ENCODE measurements at regions not wholly inside any gene's neighbourhood (a gene's known extent, or its start where the extent isn't known, plus 50 kb on each side); places are given as distances from the start of the nearest gene placed in this dataset.
"Not testable (repeated sequence)": the region's sequence is repeated elsewhere in the genome, so short reads cannot be mapped to it uniquely, and the experiment has no call there.

DNA sequence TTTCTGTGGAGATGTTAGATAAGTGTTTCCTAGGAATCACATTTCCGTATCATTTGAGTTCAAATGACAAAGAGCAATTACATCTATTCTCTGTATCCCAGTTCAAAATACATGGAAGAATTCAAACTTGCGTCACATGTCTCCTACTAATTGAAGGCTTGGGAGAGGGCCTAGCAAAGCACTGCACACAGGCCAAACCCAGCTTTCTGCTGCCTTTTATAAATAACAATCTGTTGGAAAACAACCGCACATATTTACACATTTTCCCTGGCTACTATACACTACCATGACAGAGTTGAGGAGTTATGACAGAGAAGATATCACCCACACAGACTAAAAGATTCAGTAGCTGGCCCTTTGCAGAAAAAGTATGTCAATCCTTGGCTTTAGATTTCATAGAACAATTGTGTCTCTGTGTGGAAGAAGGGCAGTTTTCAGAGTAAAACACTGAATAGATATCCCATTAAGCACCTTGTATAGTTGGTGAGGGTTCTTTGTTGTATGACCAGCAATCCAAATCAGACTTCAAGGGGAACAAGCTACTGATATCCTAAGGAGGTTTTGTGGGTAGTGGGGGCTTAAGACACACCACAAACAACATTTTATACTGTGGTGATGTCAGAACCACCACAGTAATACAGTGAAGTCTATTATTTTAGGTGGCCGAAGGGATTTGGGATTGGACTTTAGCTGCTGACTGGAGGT lies 861.3 kb downstream of the CCDC85A start:
- no peak for DNase-seq

DNA sequence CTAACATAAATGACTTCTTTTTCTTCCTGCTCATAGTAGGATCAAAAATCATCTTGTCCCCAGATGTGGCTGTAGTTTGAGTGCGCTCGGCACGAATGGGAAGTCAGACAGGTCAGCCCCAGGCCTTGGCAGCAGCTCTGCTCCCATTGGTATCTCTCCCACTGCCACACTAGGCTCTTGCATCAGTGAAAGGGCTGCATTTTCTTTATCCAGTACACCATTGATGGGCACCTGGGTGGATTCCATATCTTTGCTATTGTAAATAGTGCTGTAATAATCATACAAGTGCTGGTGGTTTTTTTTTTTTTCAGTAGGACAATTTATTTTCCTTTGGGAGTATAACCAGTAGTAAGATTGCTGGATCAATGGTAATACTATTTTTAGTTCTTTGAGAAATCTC lies 865.5 kb downstream of the CCDC85A start:
- no peak for DNase-seq

DNA sequence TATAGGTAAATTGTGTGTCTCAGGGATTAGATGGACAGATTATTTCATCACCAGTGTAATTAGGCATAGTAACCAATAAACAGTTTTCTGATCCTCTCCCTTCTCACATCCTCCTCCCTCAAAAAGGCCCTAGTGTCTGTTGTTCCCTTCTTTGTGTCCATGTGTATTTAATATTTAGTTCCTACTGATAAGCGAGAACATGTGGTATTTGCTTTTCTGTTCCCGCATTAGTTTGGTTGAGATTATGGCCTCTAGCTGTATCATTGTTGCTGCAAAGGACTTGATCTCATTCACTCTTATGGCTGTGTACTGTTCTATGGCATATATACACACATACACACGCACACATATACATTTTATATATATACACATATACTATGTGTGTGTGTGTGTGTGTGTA lies 866.2 kb downstream of the CCDC85A start:
- no peak for DNase-seq

DNA sequence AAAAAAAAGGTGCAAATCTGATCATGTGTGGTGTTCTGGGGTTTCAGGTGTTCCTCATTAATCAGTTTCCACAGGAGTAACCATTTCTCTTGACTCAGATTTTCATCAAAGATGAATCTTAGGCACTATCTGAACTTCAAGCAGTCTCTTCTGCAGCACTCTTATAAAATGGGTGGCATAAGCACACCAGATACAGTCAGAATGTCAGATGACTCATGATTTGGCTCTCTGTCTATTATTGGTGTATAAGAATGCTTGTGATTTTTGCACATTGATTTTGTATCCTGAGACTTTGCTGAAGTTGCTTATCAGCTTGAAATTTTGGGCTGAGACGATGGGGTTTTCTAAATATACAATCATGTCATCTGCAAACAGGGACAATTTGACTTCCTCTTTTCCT lies 882.5 kb downstream of the CCDC85A start:
- DNase-seq, result not testable (repeated sequence)

DNA sequence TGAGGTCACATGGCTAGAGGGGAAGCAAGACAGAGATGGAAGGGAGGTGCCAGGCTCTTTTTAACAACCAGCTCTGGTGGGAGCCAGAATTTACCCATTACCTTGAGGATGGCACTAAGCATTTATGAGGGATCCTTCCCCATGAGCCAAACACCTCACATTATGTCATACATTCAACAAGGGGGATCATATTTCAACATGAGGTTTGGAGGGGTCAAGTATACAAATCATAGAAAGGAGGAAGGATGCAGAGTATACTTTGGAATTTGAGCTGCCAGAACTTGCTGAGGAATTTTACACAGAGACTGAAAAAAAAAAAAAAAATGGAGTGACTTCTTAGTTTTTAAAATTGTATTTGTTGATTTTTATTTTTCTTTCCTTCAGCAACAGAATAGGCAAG lies 891.4 kb downstream of the CCDC85A start:
- DNase-seq, result no peak

DNA sequence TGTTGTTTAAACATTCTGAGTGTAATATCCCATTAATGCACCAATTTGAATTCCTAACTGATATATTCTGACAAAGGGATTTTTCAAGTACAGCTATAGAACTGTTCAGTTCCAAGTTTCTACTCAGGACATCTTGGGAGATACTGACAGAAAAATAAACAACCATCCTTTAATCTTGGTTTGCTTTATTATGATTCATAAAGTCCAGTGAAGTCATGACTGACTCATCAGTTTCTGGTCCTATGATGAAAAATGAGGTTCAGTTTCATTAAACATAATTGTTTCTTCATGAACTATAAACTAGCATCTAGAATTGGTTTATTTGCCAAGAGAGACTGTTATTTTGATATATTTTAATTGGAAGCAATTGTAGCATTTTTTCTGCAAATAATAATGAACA lies 896.2 kb downstream of the CCDC85A start:
- no peak for DNase-seq

DNA sequence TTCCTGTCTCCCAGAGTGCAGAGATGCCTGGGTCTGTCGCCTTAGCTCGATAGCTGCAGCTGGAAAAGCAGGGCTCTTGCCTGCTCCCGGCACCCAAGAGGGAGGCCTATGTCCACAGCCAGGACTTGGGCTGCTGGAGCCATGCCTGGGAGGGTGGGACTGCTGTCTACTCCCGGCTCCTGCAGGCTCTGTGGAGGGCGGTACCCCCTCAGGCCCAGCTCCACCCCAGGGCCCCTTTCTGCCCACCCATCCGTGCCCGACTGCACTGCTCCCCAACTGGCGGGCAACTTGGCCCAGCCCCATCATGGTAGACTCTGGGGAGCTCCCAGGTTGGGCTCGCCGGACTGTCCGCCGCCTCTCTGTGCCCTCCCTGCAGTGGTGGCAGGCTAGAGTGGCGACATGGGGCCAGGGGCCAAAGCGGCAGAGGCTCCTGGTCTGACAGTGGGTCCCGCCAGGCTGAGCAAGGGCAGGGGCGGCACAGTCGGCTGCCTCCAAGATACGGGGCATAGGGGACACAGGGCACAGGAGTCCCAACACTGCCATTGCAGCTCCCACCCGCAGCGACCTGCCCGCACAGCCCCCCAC lies 901.0 kb downstream of the CCDC85A start:
- no peak for DNase-seq

DNA sequence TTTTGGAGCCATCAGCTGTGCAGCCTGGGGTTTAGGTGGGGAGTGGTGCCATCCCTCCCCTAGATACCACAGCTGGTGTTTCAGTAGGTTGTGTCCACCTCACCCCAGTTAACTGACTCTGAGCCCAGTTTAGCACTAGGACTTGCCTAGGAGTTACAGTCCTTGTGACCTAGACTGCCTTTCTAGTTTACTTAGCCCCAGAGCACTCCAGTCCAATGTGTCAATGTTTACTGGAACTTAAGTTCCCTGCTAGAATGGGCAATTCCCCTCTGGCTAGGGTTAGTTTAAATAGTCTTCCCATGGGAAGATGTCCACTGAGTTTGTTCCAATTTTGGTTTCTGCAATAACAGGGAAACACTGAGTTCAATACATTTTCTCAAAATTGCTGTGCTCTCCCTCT lies 909.2 kb downstream of the CCDC85A start:
- no peak for DNase-seq

DNA sequence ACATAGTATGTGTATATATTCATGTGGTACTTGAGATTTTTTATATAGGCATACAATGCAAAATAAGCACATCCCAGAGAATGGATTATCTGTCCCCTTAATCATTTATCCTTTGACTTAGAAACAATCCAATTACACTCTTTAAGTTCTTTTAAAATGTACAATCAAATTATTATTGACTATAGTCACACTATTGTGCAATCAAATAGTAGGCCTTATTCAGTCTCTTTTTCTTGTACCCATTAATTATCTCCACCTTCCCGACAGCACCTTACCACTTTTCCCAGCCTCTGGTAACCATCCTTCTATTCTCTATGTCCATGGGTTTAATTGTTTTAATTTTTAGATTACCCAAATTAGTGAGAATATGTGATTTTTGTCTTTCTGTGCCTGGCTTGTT lies 914.1 kb downstream of the CCDC85A start:
- DNase-seq, result no peak

DNA sequence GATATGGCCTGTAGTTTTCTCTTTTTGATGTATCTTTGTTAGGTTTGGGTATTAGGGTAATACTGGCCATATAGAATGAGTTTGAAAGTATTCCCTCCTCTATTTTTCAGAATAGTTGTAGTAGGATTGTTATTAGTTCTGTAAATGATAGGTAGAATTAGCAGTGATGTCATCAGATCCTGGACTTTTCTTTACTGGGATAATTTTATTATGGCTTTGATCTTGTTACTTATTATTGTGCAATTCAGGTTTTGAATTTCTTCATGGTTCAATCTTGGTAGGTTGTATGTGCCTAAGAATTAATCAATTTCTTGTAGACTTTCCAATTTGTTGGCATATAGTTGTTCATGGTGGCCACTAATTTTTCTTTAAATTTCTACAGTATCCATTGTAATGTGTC lies 916.6 kb downstream of the CCDC85A start:
- DNase-seq, result no peak

DNA sequence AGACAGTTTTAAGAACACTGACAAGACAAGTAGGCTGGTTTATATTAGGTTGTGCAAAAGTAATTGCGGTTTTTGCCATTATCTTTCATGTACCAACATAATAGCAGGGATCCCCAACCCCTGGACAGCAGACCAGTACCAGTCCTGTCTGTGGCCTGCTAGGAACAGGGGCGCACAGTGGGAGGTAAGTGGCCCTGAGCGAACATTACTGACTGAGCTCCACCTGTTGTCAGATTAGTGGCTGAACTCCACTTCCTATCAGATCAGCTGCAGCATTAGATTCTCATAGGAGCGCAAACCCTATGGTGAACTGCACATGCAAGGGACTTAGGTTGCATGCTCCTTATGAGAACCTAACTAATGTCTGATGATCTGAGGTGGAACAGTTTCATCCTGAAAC lies 921.9 kb downstream of the CCDC85A start:
- no peak for DNase-seq

DNA sequence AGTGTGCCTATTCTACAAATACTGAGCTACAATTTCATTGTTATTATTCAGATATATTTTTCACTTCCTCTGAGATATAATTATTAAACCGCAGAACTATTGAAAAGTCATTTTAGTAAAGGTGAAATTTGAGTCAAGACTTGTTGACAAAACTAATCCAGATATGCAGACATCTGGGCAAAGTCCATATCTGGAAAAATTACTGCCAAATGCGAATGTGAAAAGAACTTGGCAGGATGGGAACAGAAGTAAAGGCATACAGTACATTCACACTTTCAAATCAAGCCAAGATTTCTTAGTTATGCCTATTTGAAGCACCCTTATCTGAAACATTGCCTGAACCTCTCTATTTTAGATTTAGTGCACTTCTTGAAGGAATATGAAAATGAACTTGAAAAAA lies 923.6 kb downstream of the CCDC85A start:
- DNase-seq, result no peak

DNA sequence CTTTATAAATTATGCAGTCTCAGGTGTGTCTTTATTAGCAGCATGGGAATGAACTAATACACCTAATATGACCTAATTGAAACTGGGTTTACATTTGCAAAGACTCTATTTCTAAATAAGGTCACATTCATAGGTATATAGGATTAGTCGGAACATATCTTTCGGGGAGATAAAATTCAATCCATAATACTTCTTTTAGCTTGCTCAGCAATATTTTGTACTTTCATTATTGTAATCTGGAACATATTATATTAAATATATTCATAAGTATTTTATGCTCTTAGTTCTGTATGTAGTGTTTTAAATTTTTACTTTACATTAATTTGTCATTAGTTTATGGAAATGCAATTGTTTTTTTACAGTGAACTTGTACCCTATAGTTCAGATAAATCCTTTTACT lies 927.7 kb downstream of the CCDC85A start:
- no peak for DNase-seq

DNA sequence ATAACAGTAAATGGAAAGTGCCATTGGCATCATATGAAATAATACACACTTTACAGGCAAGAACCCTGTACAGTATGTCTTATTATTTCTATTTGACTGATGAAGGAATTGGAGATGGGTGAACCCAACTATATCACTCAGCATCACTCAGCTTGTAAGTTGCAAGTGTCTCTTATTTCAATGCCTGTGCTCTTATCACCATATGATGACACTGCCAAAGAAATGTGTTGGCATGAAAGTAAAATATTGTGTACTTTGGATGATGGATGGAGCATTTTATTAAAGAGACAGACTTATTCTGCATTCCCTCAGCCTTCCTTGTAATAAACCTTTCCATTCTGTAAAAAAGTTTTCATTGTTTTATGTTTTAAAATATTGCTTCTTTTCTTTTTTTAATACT lies 927.5 kb upstream of the VRK2 start:
- no peak for DNase-seq

DNA sequence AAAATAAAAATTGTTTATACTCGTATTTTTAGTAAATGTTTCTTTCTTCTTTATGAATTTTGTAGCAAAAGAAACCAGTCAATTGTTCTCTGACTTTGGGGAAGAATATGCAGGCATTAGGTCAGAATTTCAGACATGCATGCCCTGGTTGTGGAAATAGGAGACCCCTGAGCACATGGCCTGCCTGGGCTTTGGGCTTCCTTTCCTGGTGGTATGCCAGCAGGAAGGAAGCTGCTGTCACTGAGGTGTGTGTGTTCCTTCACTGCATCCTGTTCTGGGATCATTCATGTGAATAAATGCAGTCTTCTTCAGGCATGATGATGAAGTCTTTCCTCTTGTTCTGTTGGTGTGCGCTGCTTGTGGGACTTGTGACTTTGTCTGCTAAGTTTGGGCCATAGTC lies 920.2 kb upstream of the VRK2 start:
- no peak for DNase-seq

DNA sequence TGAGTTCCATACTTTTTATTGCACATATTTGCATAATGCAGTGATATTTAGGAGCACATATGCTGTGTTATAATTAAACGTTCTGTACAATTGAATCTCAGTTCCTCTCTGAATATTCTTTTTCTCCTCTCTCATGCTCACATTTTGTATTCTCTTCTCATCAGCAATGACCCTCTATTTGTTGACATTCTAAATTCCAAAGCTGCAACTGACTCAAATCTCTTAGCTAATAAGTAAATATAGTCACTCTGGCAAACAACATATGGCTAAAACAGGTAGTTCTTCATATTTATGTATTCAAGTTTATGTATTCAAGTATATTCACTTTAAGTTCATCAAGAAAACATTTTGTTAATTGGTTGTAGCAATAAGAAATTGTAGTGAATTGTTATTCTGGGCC lies 907.4 kb upstream of the VRK2 start:
- no peak for DNase-seq

DNA sequence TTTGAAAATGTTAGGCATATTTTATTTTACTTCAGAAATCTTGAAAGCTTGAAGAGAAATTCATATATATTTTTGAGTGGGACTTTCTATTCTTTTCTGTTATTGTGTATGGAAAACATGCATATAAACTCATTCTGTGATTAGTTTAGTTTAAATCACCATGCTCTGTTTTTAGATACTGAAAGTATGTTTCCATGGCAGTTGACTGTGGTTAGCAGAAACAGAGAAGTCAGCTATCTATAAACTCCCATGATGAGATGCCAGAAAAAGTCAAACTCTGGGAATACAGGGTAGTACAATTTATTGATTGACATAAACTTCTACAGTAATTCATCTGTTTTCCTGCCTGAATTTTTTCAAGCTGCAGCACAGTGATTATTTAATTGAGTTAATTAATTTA lies 905.3 kb upstream of the VRK2 start:
- no peak for DNase-seq

DNA sequence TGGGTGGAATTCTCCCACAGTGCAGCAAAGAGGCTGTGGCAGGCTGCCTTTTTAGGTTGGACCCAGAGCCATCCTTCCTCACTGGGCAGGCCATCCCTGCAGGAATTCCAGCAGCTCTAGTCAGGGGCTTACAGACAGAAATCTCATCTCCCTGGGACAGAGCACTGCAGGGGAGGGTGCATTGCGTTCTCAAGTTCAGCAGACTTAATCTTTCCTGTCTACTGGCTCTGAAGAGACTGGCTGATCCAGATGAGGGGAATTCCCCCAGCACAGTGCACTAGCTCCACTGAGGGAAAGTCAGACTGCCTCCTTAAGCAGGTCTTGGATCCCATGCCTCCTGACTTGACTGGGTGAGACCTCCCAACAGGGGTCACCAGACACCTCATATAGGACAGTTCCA lies 899.7 kb upstream of the VRK2 start:
- no peak for DNase-seq

DNA sequence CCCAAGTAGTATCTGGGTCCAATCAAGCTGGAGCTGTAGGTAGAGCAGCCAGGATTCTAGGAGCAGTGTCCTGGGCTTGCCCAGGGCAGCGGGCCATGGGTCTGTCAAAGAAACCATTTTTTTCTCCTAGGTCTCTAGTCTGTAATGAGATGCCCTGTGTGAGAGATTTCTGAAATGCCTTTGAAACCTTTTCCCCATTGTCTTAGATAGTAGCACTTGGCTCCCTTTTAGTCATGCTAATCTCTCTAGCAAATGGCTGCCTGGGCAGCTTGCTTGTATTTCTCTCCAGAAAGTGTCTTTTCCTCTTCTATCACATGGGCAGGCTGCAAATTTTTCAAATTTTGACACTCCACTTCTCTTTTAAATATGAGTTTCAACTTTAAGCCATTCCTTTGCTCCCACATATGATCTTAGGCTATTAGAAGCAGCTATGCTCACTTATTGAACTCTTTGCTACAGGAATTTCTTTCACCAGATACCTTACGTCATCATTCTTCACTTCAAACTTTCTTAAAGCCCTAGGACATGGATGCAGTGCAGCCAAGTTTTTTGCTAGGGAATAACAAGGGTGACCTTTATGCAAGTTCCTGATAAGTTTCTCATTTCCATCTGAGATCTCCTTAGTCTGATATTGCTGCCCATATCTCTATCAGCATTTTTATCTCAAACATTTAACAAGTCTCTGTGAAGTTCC lies 890.2 kb upstream of the VRK2 start:
- DNase-seq, result no peak

DNA sequence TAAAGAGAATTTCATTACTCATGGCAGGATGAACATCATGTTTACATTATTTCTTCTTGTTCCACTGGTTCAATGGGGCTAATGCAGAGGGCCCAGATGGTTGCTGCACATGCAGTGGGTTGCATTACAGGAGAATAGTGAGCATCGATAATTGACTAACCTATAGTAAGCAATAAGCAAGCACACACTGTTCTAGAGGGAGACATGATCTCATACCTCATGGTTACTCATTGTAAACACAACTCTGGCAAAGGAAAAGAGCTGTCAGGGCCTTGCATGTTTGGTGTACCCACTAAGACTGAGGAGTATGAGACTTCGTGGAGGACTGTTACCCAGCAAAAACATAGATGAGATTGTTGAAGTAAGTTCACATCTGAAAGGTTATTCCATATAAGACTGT lies 885.6 kb upstream of the VRK2 start:
- DNase-seq, result no peak

DNA sequence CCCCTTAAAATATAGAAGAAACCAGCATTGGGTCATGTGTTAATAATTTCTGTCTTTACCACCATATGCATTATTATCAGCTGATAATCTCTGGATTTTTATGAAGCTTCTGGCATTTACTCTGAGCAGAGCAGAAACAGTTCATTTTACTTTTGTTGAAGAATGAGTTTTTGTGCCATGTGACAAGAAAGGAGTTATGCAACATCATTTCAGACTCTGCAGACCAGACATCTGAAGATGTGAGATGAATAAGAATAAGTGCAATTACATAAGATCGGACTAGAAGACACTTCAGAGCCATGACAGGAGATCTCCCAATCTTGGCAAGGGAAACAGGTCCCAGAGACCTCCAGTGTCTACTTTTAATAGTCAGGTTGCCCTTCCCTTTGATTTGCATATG lies 869.4 kb upstream of the VRK2 start:
- DNase-seq, result no peak

DNA sequence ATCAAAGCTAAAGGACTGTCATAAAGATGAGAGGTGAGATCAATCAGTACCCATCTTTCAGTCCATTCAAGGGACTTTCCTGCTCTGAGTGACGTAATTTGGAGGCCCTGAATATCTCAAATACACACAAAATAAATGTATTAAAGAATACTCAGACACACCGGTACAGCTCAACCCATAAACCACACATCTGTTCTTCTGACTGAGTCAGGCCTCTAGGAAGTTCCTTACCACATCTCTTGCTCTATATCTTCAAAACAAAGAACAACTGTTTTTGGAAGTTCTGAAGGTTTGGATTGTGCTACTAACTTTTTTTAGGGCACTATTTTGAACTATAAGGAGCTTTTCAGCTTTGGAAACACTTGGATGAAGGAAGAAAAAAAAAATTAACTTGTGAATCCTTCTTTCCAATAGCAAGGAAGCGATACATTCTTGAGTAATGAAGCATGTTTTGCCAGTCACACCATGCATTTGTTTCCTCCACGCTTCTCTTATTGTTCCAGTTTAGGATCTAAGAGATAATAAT lies 866.5 kb upstream of the VRK2 start:
- DNase-seq, result no peak

DNA sequence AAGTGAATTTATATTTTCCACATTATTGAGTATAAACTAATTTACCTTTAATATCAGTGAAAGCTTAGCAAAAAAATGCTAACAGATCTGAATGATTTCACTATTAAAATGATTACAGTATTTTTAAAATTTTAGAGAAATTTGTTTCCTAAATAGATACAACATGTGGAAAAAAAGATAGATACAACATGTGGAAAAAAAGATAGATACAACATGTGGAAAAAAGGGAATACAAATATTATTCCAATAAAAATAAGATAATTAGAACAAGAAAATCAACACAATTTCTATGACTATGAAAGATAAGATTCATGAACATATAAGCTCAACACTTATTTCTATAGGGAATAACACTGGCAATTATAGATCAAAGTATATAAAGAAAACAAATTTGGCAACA lies 865.9 kb upstream of the VRK2 start:
- DNase-seq, result no peak

DNA sequence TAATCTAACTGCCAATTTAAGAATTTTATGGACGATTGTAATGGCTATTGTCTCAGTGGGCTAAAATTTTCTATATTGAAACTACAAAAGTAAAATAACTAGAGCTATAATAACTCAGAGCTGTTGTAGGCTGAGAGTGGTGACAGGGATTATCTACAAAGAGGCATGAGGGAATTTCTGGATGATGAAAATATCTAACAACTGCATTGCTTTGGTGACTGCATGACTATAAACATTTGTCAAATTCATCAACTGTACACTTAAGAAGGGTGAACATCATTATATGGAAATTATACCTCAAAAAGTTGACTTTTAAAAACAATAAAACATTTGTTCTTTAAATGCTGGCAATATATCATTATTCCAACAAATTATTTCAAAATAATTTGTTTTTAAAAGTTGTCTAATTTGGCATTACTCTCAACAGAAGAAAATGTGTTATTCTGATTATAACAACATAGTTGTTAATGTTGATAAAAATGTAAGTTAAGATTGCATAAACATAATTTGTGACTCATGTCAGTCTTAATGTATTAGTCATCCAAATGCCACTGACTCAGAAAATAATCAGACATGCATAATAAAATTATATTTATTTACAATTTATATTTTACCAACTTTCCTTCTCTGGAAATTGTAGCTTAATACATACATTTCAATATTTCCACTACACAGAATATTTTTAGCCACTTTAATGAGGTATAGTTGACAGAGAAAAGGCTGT lies 865.1 kb upstream of the VRK2 start:
- no peak for DNase-seq

Data from NCI-H1436 treated with DMSO at 0.1 percent for 48 hours (cell line).